GM18498 (cell line): ENCODE measurements at regions not wholly inside any gene's neighbourhood (a gene's known extent, or its start where the extent isn't known, plus 50 kb on each side); places are given as distances from the start of the nearest gene placed in this dataset.

Experiments used
- ATAC-seq: cut with Tn5 transposase; IDR thresholded peaks from one replicate; pipeline ENCODE4 v1.9.1; 2021; ENCODE audit warnings: mild to moderate bottlenecking, moderate library complexity; ENCODE audit not compliant: unreplicated experiment

DNA sequence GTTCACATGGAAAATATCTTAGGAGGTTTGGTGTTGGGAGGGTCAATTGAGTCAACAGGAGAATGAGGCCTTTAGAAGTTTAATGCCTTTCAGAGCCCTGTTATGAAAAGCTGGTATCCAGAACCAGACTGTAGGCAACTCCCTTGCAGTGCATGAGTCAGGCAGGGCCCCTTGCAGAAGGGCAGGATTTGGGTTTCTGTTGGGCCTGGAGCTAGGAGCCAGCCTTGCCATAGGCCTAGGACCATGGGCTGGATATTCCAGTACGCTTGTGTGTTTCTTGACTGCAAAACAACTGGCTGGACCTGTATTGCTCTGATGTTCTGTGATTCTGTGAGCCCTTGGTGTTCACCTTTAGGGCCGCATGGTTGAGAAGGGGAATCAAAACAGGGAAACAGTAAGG, 121.8 kb upstream of the ADRA1D start:
- no peak for ATAC-seq

GRCh38 chr20:4369798-4370124, 120.7 kb upstream of the ADRA1D start:
- ATAC-seq, result no peak

DNA sequence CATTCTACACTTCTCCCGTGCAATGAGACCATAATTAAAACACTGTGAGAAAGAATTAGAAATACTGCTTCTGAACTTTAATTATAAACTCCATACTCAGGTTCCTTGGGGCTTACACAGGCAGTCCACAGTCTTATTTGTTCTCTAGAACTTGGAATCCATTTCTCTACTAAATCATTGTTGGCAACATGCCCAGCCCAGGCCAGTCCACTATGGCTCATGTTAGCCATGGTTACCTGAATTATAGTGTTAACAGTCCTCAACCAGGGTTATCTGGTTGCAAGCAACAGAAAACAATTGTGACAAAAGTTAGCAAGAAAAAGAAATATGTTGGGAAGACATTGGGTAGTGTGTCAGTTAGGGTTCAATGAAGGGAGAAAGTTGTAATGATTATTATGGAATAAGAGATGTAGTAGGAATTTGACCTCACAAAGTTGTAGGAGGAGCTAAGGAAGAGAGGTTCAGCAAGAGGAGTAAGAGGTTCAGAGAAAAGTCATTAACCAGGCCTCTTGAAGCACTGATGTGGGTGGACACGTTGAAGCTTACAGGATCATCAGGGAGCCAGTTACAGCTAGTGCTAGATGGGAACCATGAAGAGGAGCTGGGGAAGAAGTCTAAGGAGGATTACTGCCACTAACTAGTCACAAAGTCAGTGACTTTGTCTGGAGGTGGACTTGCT, 120.2 kb upstream of the ADRA1D start:
- ATAC-seq, result no peak

DNA sequence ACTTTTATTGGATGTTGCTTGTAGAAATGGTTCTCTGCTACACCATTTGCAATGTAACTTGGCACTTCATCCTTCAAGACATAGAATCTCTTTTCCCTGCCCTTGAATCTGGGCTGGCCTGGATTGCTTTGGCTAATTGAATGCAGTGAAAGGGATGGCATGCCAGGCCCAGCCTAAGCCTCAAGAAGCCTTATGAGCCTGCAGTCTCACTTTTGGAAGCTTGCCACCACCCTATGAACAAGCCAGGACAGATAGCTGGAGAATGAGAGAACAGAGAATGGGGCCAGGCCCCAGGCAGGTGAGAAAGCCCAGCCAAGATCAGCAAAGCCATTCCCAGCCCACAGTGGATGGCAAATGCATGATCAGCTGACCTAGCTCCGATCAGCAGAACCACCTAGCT, 117.0 kb upstream of the ADRA1D start:
- ATAC-seq, result no peak

- no peak for ATAC-seq
These were observed 109.5 kb upstream of the ADRA1D start for GRCh38 chr20:4358552-4358951.

- no peak for ATAC-seq
These were observed 103.3 kb upstream of the ADRA1D start for GRCh38 chr20:4352348-4352747.

- no peak for ATAC-seq
These were observed 101.0 kb upstream of the ADRA1D start for GRCh38 chr20:4350096-4350495.

DNA sequence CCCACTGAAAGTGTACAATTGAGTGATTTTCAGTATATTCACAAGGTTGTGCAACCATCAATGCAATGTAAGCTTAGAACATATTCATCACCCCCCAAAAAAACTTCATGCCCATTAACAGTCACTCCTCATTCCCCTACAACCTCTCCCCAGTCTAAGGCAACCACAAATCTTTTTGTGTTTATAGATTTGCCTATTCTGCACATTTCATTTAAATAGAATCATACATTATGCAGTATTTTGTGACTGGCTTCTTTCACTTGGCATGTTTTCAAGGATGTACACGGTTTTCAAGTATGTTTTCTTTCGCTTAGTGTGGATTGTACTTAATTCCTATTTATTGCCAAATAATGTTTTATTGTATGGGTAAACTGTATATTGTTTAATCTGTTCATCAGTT, 95.6 kb upstream of the ADRA1D start:
- ATAC-seq, result no peak

GRCh38 chr20:4342609-4343008, 93.5 kb upstream of the ADRA1D start:
- ATAC-seq, result no peak

GRCh38 chr20:4341804-4342485, 92.9 kb upstream of the ADRA1D start:
- ATAC-seq, result no peak

DNA sequence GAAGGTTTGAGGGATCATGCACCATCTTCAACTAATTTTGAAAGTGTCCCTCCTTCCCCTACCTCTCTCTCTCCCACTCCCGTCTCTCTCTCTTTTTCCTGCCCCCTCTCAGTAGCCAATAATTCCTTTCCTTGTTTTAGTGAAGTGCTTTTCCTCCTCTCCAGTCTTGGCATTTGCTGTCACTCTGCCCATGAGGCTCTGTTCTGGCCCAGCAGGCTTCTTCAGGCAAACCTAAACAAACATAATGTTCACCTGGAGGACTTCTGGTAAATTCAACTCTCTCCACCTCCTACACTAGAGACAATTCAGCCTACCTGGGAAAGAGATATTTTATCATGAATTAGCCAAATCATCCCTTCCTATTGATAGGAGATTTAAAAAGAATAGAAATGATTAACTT, 86.6 kb upstream of the ADRA1D start:
- ATAC-seq, result no peak

GRCh38 chr20:4332121-4332860, 83.2 kb upstream of the ADRA1D start:
- ATAC-seq, result no peak

GRCh38 chr20:4330011-4330410, 80.9 kb upstream of the ADRA1D start:
- ATAC-seq, result no peak

- no peak for ATAC-seq
These were observed 80.1 kb upstream of the ADRA1D start for GRCh38 chr20:4329232-4329631.

GRCh38 chr20:4328541-4328940, 79.5 kb upstream of the ADRA1D start:
- no peak for ATAC-seq

GRCh38 chr20:4327956-4328355, 78.9 kb upstream of the ADRA1D start:
- no peak for ATAC-seq

- no peak for ATAC-seq
These were observed 77.3 kb upstream of the ADRA1D start for GRCh38 chr20:4326195-4327065.

- no peak for ATAC-seq
These were observed 76.6 kb upstream of the ADRA1D start for GRCh38 chr20:4325548-4326187.

DNA sequence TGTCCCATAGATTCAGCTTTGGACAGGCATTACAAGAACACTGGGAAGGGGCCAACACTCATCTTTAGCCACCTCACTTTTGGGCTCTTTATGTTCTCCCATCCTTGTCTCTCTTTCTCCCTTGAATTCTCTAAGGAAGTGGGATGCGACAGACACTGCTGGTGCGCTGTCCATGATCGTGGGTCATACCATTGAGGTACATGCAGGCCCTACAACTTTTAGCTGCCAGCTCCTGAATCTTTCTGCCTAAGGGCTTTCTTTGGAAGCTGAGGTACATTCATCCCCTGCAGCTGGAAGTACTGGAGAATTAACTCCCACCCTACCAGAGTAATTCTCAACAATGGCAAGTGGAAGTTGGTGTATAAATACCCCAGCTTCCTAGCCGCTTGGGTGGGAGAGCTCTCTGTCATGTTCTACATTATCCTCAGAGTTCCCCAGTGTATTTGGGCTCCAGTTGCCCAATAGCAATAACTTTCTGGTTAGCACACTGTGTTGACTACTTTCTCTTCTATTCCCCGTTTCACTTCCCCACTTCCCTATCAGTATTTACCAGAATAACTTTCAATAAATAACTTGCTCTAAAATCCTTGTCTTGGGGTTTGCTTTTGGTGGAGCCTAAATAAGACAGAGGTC, 75.6 kb upstream of the ADRA1D start:
- no peak for ATAC-seq

GRCh38 chr20:4322499-4322898, 73.4 kb upstream of the ADRA1D start:
- no peak for ATAC-seq
